22Rv1 (cell line): ENCODE measurements at regions not wholly inside any gene's neighbourhood (a gene's known extent, or its start where the extent isn't known, plus 50 kb on each side); places are given as distances from the start of the nearest gene placed in this dataset.

Experiments
- H3K27ac ChIP-seq: fragments of 450-650 bp; 2 replicates; pipeline ENCODE4 v1.5.1; 2017
- CTCF ChIP-seq: fragments of 450-650 bp; IDR thresholded peaks from 2 replicates; pipeline ENCODE4 v1.5.1; 2017; ENCODE audit warnings: mild to moderate bottlenecking
- ZFX ChIP-seq: fragments of 450-650 bp; IDR thresholded peaks from 2 replicates; pipeline ENCODE4 v1.6.1; 2017; ENCODE audit warnings: antibody characterized with exemption, borderline replicate concordance

DNA sequence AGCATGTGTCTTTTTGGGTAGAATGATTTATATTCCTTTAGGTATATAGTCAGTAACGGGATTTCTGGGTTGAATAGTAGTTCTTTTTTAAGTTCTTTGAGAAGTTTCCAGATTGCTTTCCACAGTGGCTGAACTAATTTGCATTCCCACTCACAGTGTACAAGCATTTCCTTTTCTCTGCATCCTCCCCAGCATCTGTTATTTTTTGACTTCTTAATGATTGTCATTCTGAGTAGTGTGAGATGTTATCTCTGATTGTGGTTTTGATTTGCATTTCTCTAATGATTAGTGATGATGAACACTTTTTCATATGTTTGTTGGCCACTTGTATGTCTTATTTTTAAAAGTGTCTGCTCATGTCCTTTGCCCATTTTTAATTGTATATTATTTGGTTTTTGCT, 337.6 kb downstream of the EFHB start:
- H3K27ac ChIP-seq: no peak overlapping the region
- TF ChIP-seq CTCF: no peak
- TF ChIP-seq ZFX: no peak

DNA sequence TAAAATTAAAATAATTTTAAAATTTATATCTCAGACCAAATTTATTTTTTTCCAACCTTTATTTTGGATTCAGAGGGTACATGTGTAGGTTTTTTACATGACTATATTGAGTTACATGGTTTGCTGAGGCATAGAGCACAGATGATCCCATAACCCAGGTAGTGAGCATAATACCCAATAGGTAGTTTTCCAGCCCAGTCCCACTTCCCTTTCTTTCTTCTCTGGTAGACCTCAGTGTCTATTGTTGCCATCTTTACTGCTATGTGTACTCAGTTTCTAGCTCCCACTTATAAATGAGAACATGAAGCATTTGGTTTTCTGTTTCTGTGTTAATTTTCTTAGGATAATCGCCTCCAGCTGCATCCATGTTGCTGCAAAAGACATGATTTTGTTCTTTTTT, 338.1 kb downstream of the EFHB start:
- TF ChIP-seq CTCF (no peak), ZFX (no peak)
- no peak overlapping the region for H3K27ac ChIP-seq
